ENCODE measurements at regions not wholly inside any gene's neighbourhood (a gene's known extent, or its start where the extent isn't known, plus 50 kb on each side); places are given as distances from the start of the nearest gene placed in this dataset.

GRCh38 chr4:180942367-180942916 is 1300.8 kb upstream of the TENM3 start:
- TF ChIP-seq POLR2A (IDR thresholded peaks at IDR 0.05; ENCODE audit: low read length) (no peak), GATA1 (IDR thresholded peaks at IDR 0.05; ENCODE audit: low read depth, low read length) (no peak)

Data from erythroblast (primary cell).